OCI-LY1 (cell line): ENCODE measurements at regions not wholly inside any gene's neighbourhood (a gene's known extent, or its start where the extent isn't known, plus 50 kb on each side); places are given as distances from the start of the nearest gene placed in this dataset.

Experiments used
- CTCF ChIP-seq: fragments of 200-600 bp; sonication (generic), shearing (Covaris generic); IDR thresholded peaks from 2 replicates; pipeline ENCODE4 v1.5.1; 2017; ENCODE audit warnings: mild to moderate bottlenecking, antibody characterized with exemption, low read length, moderate library complexity, mixed read lengths
- EZH2 ChIP-seq: fragments of 200-600 bp; sonication (generic), shearing (Covaris generic); IDR thresholded peaks from 2 replicates; pipeline ENCODE4 v1.8.0; 2017; ENCODE audit warnings: borderline replicate concordance, mixed run types, mild to moderate bottlenecking, antibody characterized with exemption, low read length, moderate library complexity, mixed read lengths

- no peak for TF ChIP-seq CTCF
- no peak for TF ChIP-seq EZH2
Observed at GRCh38 chr4:122234686-122235085, 82.6 kb downstream of the BLTP1 start.
